ENCODE measurements at regions not wholly inside any gene's neighbourhood (a gene's known extent, or its start where the extent isn't known, plus 50 kb on each side); places are given as distances from the start of the nearest gene placed in this dataset.

GRCh38 chr19:27709496-27709895 lies 1503.5 kb downstream of the UQCRFS1 start:
- TF ChIP-seq CTCF (IDR thresholded peaks at IDR 0.05; ENCODE audit: low read depth, low read length) (no peak), MAX (IDR thresholded peaks at IDR 0.05; ENCODE audit: low read depth, low read length) (no peak)
